A549 (cell line): ENCODE measurements at regions not wholly inside any gene's neighbourhood (a gene's known extent, or its start where the extent isn't known, plus 50 kb on each side); places are given as distances from the start of the nearest gene placed in this dataset.

Experiments used
- CTCF ChIP-seq: fragments of >200 bp; sonication (Bioruptor Twin); formaldehyde crosslinking; IDR thresholded peaks from 3 replicates; pipeline ENCODE4 v1.5.1; 2016
- HDAC2 ChIP-seq: fragments of 200-600 bp; sonication (generic); IDR thresholded peaks from 2 replicates; pipeline ENCODE4 v1.6.1; 2016
- MAFK ChIP-seq: fragments of 450-650 bp; IDR thresholded peaks from 2 replicates; pipeline ENCODE4 v1.6.1; 2014; ENCODE audit not compliant: partially characterized antibody
- POLR2A ChIP-seq: IDR thresholded peaks from 2 replicates; pipeline ENCODE4 v1.6.1; 2012; ENCODE audit warnings: mild to moderate bottlenecking, low read length

GRCh38 chr20:50301165-50301564, 110.5 kb downstream of the CEBPB start:
- TF ChIP-seq HDAC2 = no peak
- TF ChIP-seq CTCF = no peak
- no peak for TF ChIP-seq MAFK
- TF ChIP-seq POLR2A = no peak
